ENCODE measurements at regions not wholly inside any gene's neighbourhood (a gene's known extent, or its start where the extent isn't known, plus 50 kb on each side); places are given as distances from the start of the nearest gene placed in this dataset.

- TF ChIP-seq, protein P1, sequence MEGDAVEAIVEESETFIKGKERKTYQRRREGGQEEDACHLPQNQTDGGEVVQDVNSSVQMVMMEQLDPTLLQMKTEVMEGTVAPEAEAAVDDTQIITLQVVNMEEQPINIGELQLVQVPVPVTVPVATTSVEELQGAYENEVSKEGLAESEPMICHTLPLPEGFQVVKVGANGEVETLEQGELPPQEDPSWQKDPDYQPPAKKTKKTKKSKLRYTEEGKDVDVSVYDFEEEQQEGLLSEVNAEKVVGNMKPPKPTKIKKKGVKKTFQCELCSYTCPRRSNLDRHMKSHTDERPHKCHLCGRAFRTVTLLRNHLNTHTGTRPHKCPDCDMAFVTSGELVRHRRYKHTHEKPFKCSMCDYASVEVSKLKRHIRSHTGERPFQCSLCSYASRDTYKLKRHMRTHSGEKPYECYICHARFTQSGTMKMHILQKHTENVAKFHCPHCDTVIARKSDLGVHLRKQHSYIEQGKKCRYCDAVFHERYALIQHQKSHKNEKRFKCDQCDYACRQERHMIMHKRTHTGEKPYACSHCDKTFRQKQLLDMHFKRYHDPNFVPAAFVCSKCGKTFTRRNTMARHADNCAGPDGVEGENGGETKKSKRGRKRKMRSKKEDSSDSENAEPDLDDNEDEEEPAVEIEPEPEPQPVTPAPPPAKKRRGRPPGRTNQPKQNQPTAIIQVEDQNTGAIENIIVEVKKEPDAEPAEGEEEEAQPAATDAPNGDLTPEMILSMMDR (IDR thresholded peaks at IDR 0.05): no peak
- TF ChIP-seq POLR2A (IDR thresholded peaks at IDR 0.05) (no peak), EP300 (IDR thresholded peaks at IDR 0.05) (no peak), POLR2AphosphoS5 (IDR thresholded peaks at IDR 0.05) (no peak)
Observed at GRCh38 chr4:106450249-106450648, 81.7 kb upstream of the GIMD1 start.

All from sigmoid colon (tissue), 4 donors.